Thyroid gland (tissue), 4 donors: ENCODE measurements at regions not wholly inside any gene's neighbourhood (a gene's known extent, or its start where the extent isn't known, plus 50 kb on each side); places are given as distances from the start of the nearest gene placed in this dataset.

Experiments used
- DNase-seq, 2 donors: peaks; one replicate each; pipeline ENCODE4 v3.0.0-alpha.2; 2019
- H3K27ac ChIP-seq, 3 donors: fragments of 200-600 bp; sonication (generic); 1 replicate in 2 of 3; 2 replicates in 1 of 3; pipeline ENCODE4 v1.5.1; 2016 to 2019; ENCODE audit warnings: mild to moderate bottlenecking in 1 of 3, moderate library complexity in 1 of 3
- H3K27me3 ChIP-seq: fragments of 200-600 bp; sonication (generic); one replicate; pipeline ENCODE4 v1.5.1; 2019
- H3K36me3 ChIP-seq, 2 donors: fragments of 200-600 bp; sonication (generic); one replicate each; pipeline ENCODE4 v1.5.1; 2016 to 2019
- H3K4me1 ChIP-seq, 2 donors: fragments of 200-600 bp; sonication (generic); one replicate each; pipeline ENCODE4 v1.5.1; 2017 to 2019
- H3K4me3 ChIP-seq, 3 donors: fragments of 200-600 bp; sonication (generic); replicated peaks in 1 of 3; 1 replicate in 2 of 3; 2 replicates in 1 of 3; pipeline ENCODE4 v1.5.1; 2016; ENCODE audit warnings: mild to moderate bottlenecking in 1 of 3
- H3K9me3 ChIP-seq: fragments of 200-600 bp; sonication (generic); one replicate; pipeline ENCODE4 v1.5.1; 2017
- POLR2A ChIP-seq, 2 donors: fragments of 450-650 bp; IDR thresholded peaks; one replicate each; pipeline ENCODE4 v1.6.1; 2017; ENCODE audit warnings: antibody characterized with exemption in 2 of 2, mild to moderate bottlenecking in 2 of 2, moderate library complexity in 1 of 2
- WGBS, 2 donors: methylation state at CpG; one replicate each; pipeline ENCODE4 v1.1.5; 2017; 5-methylcytosine and 5-hydroxymethylcytosine counted together
- intact Hi-C: fragments of 100-400 bp; cut with DNase I; formaldehyde crosslinking; loops from one replicate; pipeline ENCODE4 v1.15.1; 2023
- TF ChIP-seq, protein P1 (sequence below), 6 experiments: fragments of 200-600 bp in 3 of 6; fragments of 450-650 bp in 3 of 6; sonication (generic) in 3 of 6; IDR thresholded peaks; one replicate each; pipeline ENCODE4 v1.5.1; 2016 to 2019; ENCODE audit warnings: antibody characterized with exemption in 6 of 6, mild to moderate bottlenecking in 2 of 6, inconsistent platforms in 1 of 6, moderate library complexity in 1 of 6

DNA sequence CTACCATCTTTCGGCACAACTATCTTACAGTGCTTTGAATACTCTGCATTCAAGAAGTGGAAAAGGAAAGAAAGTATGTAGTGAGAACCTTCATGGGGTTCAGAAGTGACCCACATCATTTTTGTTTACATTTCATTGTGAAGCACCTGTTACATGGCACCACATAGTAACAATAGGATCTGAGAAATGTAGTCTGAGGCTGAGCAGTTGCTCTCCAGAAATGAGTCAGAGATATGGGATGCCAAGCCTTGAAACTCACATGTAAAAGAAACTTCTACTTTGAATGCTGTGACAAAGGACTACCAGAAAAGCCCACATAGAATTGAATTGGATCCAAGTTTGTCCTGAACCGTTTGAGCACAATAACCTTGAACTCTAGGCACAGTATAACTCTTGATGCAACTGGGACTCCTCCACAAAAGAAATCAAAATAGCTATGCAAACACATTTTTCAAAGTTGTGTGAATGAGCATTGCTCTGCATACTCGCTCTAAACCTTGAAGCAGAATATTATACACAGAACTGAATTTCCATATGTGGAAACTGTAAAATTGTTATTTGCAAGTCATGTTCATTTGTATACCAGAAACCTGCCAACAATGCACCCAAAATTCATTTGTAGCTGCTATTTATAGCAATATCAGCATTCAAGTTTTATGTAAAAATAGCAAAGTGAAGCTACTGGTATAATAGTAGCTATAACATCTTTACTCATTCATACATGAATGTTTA, 400.9 kb upstream of the POU3F2 start:
- no peaks in the 10 kb centered on the region for H3K36me3 ChIP-seq
- 81 to 86% methylated on average over 3 of the region's 3 CpGs for WGBS, 2 donors
- intact Hi-C loops: no loop called here
- H3K27me3 ChIP-seq: no peaks in the 10 kb centered on the region
- TF ChIP-seq, protein P1, sequence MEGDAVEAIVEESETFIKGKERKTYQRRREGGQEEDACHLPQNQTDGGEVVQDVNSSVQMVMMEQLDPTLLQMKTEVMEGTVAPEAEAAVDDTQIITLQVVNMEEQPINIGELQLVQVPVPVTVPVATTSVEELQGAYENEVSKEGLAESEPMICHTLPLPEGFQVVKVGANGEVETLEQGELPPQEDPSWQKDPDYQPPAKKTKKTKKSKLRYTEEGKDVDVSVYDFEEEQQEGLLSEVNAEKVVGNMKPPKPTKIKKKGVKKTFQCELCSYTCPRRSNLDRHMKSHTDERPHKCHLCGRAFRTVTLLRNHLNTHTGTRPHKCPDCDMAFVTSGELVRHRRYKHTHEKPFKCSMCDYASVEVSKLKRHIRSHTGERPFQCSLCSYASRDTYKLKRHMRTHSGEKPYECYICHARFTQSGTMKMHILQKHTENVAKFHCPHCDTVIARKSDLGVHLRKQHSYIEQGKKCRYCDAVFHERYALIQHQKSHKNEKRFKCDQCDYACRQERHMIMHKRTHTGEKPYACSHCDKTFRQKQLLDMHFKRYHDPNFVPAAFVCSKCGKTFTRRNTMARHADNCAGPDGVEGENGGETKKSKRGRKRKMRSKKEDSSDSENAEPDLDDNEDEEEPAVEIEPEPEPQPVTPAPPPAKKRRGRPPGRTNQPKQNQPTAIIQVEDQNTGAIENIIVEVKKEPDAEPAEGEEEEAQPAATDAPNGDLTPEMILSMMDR (IDR thresholded peaks at IDR 0.05): no peak
- no peak for TF ChIP-seq POLR2A (IDR thresholded peaks at IDR 0.05)
- H3K4me3 ChIP-seq: no peak overlapping the region
- no peak for DNase-seq
- H3K27ac ChIP-seq: no peak overlapping the region
- no peaks in the 10 kb centered on the region for H3K4me1 ChIP-seq
- no peaks in the 10 kb centered on the region for H3K9me3 ChIP-seq

DNA sequence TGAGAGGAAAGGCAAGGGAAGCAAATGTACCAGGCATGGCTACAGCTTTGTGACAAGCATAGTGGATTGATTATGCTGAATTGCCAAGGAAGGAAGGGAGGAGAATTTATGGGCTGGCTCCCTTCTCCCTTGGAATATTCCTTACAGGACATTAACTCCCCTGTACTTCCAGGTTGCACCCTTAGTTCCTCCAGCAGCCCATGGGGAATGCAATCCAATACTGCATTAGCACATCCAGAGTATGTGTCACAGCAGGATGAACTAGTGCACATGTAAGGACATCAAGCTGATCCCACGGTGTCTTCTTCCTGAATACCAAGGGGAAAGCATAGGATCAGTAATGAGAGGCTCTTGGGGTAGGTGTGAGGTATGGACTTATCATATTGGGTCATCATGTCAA, 390.7 kb upstream of the POU3F2 start:
- TF ChIP-seq, protein P1 (IDR thresholded peaks at IDR 0.05): no peak
- TF ChIP-seq POLR2A (IDR thresholded peaks at IDR 0.05): no peak
- Histone ChIP-seq H3K27ac (no peak overlapping the region), H3K4me3 (no peak overlapping the region), H3K4me1 (no peaks in the 10 kb centered on the region), H3K36me3 (no peaks in the 10 kb centered on the region), H3K9me3 (no peaks in the 10 kb centered on the region), H3K27me3 (no peaks in the 10 kb centered on the region)
- intact Hi-C loops: no loop called here
- DNase-seq: no peak
- 75 to 80% methylated on average over 1 of the region's 1 CpG for WGBS, 2 donors

DNA sequence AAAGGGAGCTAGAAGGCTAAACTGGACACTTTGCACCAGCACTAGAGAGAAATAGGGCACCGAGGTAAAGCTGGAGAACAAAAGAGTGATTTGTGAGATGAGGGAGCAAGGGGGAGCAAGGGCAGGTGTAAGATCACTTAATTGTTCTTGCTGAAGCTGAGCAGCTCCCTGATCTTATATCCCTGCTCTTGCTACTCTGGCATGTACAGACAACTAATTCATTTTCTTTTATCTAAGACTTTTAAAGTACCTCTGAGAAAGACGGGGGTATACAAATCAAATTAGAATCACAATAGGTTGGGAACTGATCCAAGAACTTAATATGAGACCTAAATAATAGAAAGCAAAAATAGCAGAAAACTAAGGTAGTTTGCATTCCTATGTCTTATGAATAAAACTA, 381.7 kb upstream of the POU3F2 start:
- H3K36me3 ChIP-seq: no peaks in the 10 kb centered on the region
- no peaks in the 10 kb centered on the region for H3K4me1 ChIP-seq
- H3K27ac ChIP-seq: no peak overlapping the region
- WGBS, 2 donors: 34 to 37% methylated on average over 2 of the region's 2 CpGs
- H3K4me3 ChIP-seq: no peak overlapping the region
- no peak for TF ChIP-seq POLR2A (IDR thresholded peaks at IDR 0.05)
- TF ChIP-seq, protein P1 (IDR thresholded peaks at IDR 0.05): no peak
- no peak for DNase-seq
- H3K27me3 ChIP-seq: no peaks in the 10 kb centered on the region
- H3K9me3 ChIP-seq: no peaks in the 10 kb centered on the region
- intact Hi-C loops: no loop called here

DNA sequence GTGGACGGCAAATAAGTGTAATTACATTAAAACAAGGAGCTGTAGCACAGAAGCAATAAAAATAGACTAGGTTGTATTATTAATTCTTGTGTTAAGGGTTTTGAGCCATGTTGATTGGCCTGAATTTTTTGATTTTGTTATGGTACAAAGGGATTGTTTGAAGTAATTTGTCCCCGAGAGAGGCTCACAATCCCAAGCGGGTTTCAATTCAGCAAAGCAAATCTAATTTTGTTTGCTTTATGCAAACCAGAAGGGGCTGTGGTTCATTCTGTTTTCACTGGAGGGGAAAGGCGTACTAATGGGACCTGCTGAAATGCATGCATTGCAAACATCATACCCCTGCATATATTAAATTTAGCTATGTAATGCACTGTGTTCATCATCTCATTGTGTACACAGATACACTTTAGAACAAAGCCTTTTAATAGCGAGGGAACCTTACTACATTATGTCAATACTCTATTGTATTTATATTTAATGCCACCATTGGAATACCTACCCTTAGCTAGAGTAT, 379.5 kb upstream of the POU3F2 start:
- H3K27me3 ChIP-seq: no peaks in the 10 kb centered on the region
- 90 to 93% methylated on average over 5 of the region's 5 CpGs for WGBS, 2 donors
- no peak overlapping the region for H3K27ac ChIP-seq
- no peak for DNase-seq
- H3K4me1 ChIP-seq: no peaks in the 10 kb centered on the region
- intact Hi-C loops: no loop called here
- no peaks in the 10 kb centered on the region for H3K9me3 ChIP-seq
- no peaks in the 10 kb centered on the region for H3K36me3 ChIP-seq
- TF ChIP-seq, protein P1 (IDR thresholded peaks at IDR 0.05): no peak
- TF ChIP-seq POLR2A (IDR thresholded peaks at IDR 0.05): no peak
- H3K4me3 ChIP-seq: no peak overlapping the region

DNA sequence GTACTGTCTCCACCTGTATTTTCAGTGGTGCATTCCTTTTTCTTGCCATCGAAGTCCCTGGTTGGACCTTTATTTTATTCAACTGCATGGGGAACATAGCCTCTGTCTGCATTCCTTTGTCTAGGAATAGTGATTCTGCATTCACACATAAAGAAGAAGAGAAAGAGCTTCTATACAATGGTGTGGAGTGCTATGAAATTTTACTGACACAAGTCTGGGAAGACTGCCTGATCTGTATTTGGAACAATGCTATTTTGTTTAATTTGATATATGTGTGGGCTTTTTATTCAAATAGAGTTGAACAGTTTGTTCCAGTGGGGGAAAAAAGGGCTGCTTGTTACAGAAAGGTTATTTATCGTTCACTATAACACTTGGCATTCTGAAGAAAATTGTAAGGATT, 375.7 kb upstream of the POU3F2 start:
- intact Hi-C loops: no loop called here
- no peaks in the 10 kb centered on the region for H3K36me3 ChIP-seq
- H3K4me3 ChIP-seq: no peak overlapping the region
- no peaks in the 10 kb centered on the region for H3K27me3 ChIP-seq
- TF ChIP-seq POLR2A (IDR thresholded peaks at IDR 0.05): no peak
- TF ChIP-seq, protein P1 (IDR thresholded peaks at IDR 0.05): no peak
- WGBS, 2 donors: 85 to 87% methylated on average over 2 of the region's 2 CpGs
- H3K27ac ChIP-seq: no peak overlapping the region
- DNase-seq: no peak
- no peaks in the 10 kb centered on the region for H3K9me3 ChIP-seq
- no peaks in the 10 kb centered on the region for H3K4me1 ChIP-seq
